ENCODE measurements at regions not wholly inside any gene's neighbourhood (a gene's known extent, or its start where the extent isn't known, plus 50 kb on each side); places are given as distances from the start of the nearest gene placed in this dataset.

GRCh38 chr9:97179616-97180015 lies 127.8 kb upstream of the CCDC180 start:
- POLR2A ChIA-PET, result no interaction called here
- CTCF ChIA-PET, result no interaction called here
- BruUV-seq (replicated peaks), result no TSS peak

More at GRCh38 chr9:97179616-97180015, 127.8 kb upstream of the CCDC180 start:
- Histone ChIP-seq H3K9me3 (replicated peaks; ENCODE audit: control insufficient read depth, insufficient read depth, low read length) (no peaks in the 10 kb centered on the region), H3K9ac (ENCODE audit: control insufficient read depth, insufficient read depth, low read length) (no peak overlapping the region), H3K4me2 (ENCODE audit: control insufficient read depth, insufficient read depth) (no peak overlapping the region), H4K20me1 (ENCODE audit: control insufficient read depth, insufficient read depth) (no peaks in the 10 kb centered on the region), H2AFZ (ENCODE audit: control insufficient read depth, low read depth, low read length) (no peak overlapping the region), H3K27me3 (replicated peaks in 1 of 2; ENCODE audit: control insufficient read depth in 2 of 2, insufficient read depth in 2 of 2, low read length in 1 of 2) (no peaks in the 10 kb centered on the region), H3K4me1 (ENCODE audit: control insufficient read depth, insufficient read depth, low read length) (no peaks in the 10 kb centered on the region), H3K27ac (ENCODE audit: control insufficient read depth, insufficient read depth) (no peak overlapping the region), H3K4me3 (no peak overlapping the region), H3K79me2 (ENCODE audit: control insufficient read depth, insufficient read depth, low read length) (no peaks in the 10 kb centered on the region), H3K36me3 (ENCODE audit: control insufficient read depth in 2 of 2, insufficient read depth in 2 of 2, low read length in 1 of 2) (no peaks in the 10 kb centered on the region)
- no peak for TF ChIP-seq NR2C2 (IDR thresholded peaks at IDR 0.05; ENCODE audit: borderline replicate concordance, control insufficient read depth, insufficient read length, low read depth)
- no peak for TF ChIP-seq GATAD2B (conservative IDR thresholded peaks at IDR 0.05; ENCODE audit: low read depth)
- no peak for TF ChIP-seq EP300 (IDR thresholded peaks at IDR 0.05; ENCODE audit: borderline replicate concordance in 1 of 2, control insufficient read depth in 1 of 2, low read depth in 2 of 2, low read length in 2 of 2)
- TF ChIP-seq BRCA1 (IDR thresholded peaks at IDR 0.05; ENCODE audit: low read depth, low read length), result no peak
- no peak for TF ChIP-seq SMAD1 (IDR thresholded peaks at IDR 0.05; ENCODE audit: low read depth, partially characterized antibody)
- TF ChIP-seq NR2F1 (conservative IDR thresholded peaks at IDR 0.05), result no peak
- TF ChIP-seq SPI1 (IDR thresholded peaks at IDR 0.05; ENCODE audit: borderline replicate concordance, insufficient read depth, low read depth, low read length), result no peak
- TF ChIP-seq E4F1 (IDR thresholded peaks at IDR 0.05; ENCODE audit: borderline replicate concordance, partially characterized antibody), result no peak
- no peak for TF ChIP-seq REST (IDR thresholded peaks at IDR 0.05; ENCODE audit: low read depth, low read length)
- TF ChIP-seq ZNF687 (IDR thresholded peaks at IDR 0.05), result no peak
- in situ Hi-C loops (cut with MboI), result no loop called here
- DNase-seq (ENCODE audit: low read depth, low spot score) (no peak), FAIRE-seq (no peak), ATAC-seq (no peak)
- intact Hi-C loops (cut with micrococcal nuclease; ENCODE audit: unreplicated experiment), result no loop called here
- ChIA-PET SMC1A (ENCODE audit: uncharacterized antibody, unreplicated experiment) (no interaction called here), RAD21 (ENCODE audit: unreplicated experiment) (no interaction called here)

Measured in GM12878 (cell line).